Stimulated activated CD4-positive, alpha-beta T cell treated with anti-CD3 and anti-CD28 coated beads, Interleukin-15, amount 100 ng/mL, for 24 hours (primary cell): ENCODE measurements at regions not wholly inside any gene's neighbourhood (a gene's known extent, or its start where the extent isn't known, plus 50 kb on each side); places are given as distances from the start of the nearest gene placed in this dataset.

Experiments
- DNase-seq: peaks from one replicate; pipeline ENCODE4 v3.0.0-alpha.2; 2020

- DNase-seq = no peak
Measured at GRCh38 chr1:91092503-91092902, 70.7 kb upstream of the ZNF644 start.

GRCh38 chr1:91091812-91092211, 70.0 kb upstream of the ZNF644 start:
- DNase-seq = no peak

GRCh38 chr1:91080650-91081049, 58.8 kb upstream of the ZNF644 start:
- no peak for DNase-seq

GRCh38 chr1:91078859-91079258, 57.0 kb upstream of the ZNF644 start:
- DNase-seq = no peak

- DNase-seq = no peak
Measured at GRCh38 chr1:91076834-91077233, 55.0 kb upstream of the ZNF644 start.

- DNase-seq = no peak
Measured at GRCh38 chr1:91075233-91076135, 53.6 kb upstream of the ZNF644 start.

- DNase-seq = no peak
Measured at GRCh38 chr1:91073299-91073698, 51.5 kb upstream of the ZNF644 start.

GRCh38 chr1:91071838-91072237, 50.0 kb upstream of the ZNF644 start:
- no peak for DNase-seq
